ENCODE measurements at regions not wholly inside any gene's neighbourhood (a gene's known extent, or its start where the extent isn't known, plus 50 kb on each side); places are given as distances from the start of the nearest gene placed in this dataset.

DNA sequence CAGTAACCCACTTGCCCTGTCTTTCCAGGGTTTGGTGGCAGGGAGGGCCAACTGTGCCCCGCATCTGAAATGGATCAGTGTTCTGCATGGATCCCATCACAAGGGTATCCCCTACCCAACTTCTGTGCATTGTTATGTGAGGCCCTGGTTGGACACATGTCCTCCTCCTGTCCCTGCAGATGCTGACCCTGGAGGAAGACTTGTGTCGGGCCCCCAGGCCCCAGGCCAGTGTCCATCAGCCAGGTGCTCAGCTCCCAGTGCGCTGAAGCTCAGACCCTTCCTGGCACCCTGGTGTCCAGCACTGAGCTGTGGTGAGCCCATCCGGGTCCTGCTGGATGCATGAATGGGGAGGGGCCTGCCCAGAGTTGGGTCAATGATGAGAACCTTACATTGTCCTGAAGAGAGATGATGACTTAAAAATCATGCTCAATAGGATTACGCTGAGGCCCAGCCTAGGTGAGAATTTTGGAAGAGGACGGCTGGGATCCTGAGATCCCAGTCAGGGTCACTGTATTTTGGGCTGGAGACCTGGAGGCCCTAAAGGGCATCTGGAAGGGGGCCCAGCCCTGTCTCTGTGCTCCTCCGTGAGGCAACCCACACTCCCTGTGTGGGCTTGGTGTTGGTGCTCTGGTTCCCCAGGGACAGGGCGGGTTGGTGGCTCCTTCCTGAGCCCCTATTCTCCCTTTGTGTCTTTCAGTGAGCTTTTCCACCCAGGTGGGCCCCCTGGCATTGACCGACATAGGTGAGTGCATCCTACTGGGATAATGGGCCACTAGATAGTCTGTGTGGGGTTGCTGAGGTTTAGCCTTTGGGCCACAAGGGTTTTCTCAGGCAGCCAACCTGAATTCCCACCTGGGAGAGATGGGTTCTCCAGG lies 199.1 kb downstream of the UBE3A start:
- no peak for TF ChIP-seq POLR2A (IDR thresholded peaks at IDR 0.05; ENCODE audit: low read depth, low read length)
- TF ChIP-seq POLR2AphosphoS5 (IDR thresholded peaks at IDR 0.05; ENCODE audit: low read depth, low read length), result no peak
- no peak for TF ChIP-seq TAF1 (IDR thresholded peaks at IDR 0.05; ENCODE audit: borderline replicate concordance, low read depth, low read length)
